ENCODE measurements at regions not wholly inside any gene's neighbourhood (a gene's known extent, or its start where the extent isn't known, plus 50 kb on each side); places are given as distances from the start of the nearest gene placed in this dataset.

- TF ChIP-seq TRIM28 (IDR thresholded peaks at IDR 0.05; ENCODE audit: borderline replicate concordance, low read length), result no peak
- no peak for TF ChIP-seq ZSCAN16 (tag by site-specific recombination; IDR thresholded peaks at IDR 0.05)
- no peak for TF ChIP-seq ZNF350 (tag by site-specific recombination; IDR thresholded peaks at IDR 0.05)
- no peak for TF ChIP-seq ZNF391 (tag by site-specific recombination; IDR thresholded peaks at IDR 0.05; ENCODE audit: borderline replicate concordance, low read depth)
- no peak for TF ChIP-seq ZNF211 (tag by site-specific recombination; IDR thresholded peaks at IDR 0.05; ENCODE audit: low read depth)
- no peak for TF ChIP-seq ZNF114 (tag by site-specific recombination; IDR thresholded peaks at IDR 0.05)
- no peak for TF ChIP-seq ZNF416 (tag by site-specific recombination; IDR thresholded peaks at IDR 0.05)
Measured at GRCh38 chr6:743320-744096, 50.6 kb upstream of the EXOC2 start (continued).
